Uterus (tissue), 2 donors: ENCODE measurements at regions not wholly inside any gene's neighbourhood (a gene's known extent, or its start where the extent isn't known, plus 50 kb on each side); places are given as distances from the start of the nearest gene placed in this dataset.

ENCODE experiments used
- CTCF ChIP-seq, 4 experiments: fragments of 200-600 bp in 2 of 4; fragments of 450-650 bp in 2 of 4; sonication (generic) in 2 of 4; IDR thresholded peaks; one replicate each; pipeline ENCODE4 v1.5.1; 2016 to 2019; ENCODE audit warnings: antibody characterized with exemption in 4 of 4, mild to moderate bottlenecking in 2 of 4, moderate library complexity in 1 of 4
- POLR2A ChIP-seq, 2 donors: fragments of 450-650 bp; IDR thresholded peaks; one replicate each; pipeline ENCODE4 v1.6.1; 2016; ENCODE audit warnings: antibody characterized with exemption in 2 of 2, mild to moderate bottlenecking in 1 of 2, moderate library complexity in 1 of 2

- TF ChIP-seq POLR2A (IDR thresholded peaks at IDR 0.05), result no peak
- TF ChIP-seq CTCF (IDR thresholded peaks at IDR 0.05), result no peak
Observed at GRCh38 chr15:96553931-96554330, 223.4 kb downstream of the NR2F2 start.
